Right hindlimb (tissue), 1 donor: ENCODE measurements at regions not wholly inside any gene's neighbourhood (a gene's known extent, or its start where the extent isn't known, plus 50 kb on each side); places are given as distances from the start of the nearest gene placed in this dataset.
"Not testable (repeated sequence)": the region's sequence is repeated elsewhere in the genome, so short reads cannot be mapped to it uniquely, and the experiment has no call there.

Experiments used
- DNase-seq: peaks from one replicate; pipeline ENCODE4 v3.0.0-alpha.2; 2018

- DNase-seq = no peak
These were observed 563.3 kb downstream of the DOK5 start for GRCh38 chr20:55038684-55039083.

- no peak for DNase-seq
These were observed 556.6 kb downstream of the DOK5 start for GRCh38 chr20:55031971-55032370.

DNA sequence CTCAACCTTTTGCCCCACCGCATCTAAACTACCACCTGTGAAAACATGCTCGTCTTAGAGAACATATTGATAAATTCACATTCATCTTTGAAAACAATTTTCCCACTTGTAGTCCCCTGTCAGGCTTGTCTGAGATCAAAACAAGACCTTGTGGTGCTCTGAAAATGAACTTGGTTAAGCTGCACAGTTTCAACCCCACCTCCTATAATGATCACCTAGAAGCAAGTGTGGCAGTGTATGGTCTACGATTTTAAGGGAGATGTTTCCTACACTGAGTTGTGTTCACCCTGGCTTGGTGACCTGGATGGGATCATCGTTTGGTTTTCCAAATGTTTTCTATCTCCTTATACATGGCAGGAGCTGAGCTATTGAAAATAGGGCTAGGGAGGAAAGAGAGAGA lies 539.4 kb downstream of the DOK5 start:
- DNase-seq = no peak

- DNase-seq = no peak
These were observed 535.4 kb downstream of the DOK5 start for GRCh38 chr20:55010761-55011160.

DNA sequence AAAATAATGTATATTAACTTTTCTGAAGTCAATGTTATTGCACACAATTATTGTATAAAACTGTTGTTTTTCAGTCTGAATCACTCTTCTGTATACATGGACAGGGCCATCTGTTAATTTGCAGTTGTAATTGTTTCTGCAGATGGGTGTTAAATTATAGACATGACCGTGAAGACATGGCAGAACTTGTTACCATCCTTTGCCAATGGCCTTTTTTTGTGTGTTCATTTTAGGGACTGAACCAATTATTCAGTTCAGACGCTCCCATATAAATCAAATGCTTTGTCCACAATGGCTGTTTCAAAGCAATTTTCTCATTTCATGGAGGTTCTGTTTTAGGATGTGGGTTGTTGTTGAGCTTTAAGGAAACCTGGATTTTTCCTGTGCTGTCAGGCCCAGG lies 533.7 kb downstream of the DOK5 start:
- no peak for DNase-seq

GRCh38 chr20:55004044-55004443 lies 528.7 kb downstream of the DOK5 start:
- DNase-seq = no peak

- DNase-seq = no peak
These were observed 520.2 kb downstream of the DOK5 start for GRCh38 chr20:54995553-54995952.

- no peak for DNase-seq
These were observed 519.6 kb downstream of the DOK5 start for GRCh38 chr20:54995011-54995410.

GRCh38 chr20:54985091-54985490 lies 509.7 kb downstream of the DOK5 start:
- DNase-seq = no peak

- no peak for DNase-seq
These were observed 508.7 kb downstream of the DOK5 start for GRCh38 chr20:54984104-54984448.

DNA sequence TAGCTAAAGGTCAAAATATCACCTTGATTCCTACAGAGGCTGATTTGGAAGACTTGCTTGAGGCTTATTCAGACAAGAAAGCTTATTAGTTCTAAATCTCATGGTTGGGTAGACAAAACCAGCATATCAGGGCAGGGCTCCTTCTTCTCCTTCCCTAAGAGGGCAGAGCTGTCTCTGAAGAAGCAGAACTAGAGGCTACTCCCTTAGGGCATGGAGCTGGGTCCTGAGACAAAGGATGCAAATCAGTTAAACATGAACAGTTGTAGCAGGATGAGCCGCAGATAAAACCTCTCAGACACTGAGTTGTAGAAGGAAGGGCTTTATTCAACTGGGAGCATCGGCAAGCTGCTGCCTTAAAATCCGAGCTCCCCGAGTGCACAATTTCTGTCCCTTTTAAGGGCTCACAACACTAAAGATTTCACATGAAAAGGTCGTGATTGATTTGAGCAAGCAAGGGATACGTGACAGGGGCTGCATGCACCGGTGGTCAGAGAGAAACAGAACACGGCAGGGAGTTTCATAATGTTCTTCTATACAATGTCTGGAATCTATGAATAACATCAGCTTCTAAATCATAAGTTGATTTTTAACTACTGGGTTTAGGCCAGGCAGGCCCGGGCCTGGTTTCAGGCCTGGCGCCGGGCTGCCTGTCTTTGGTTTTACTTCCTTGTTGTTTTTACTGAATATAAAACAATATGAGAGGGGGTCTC lies 508.2 kb downstream of the DOK5 start:
- not testable (repeated sequence) for DNase-seq

DNA sequence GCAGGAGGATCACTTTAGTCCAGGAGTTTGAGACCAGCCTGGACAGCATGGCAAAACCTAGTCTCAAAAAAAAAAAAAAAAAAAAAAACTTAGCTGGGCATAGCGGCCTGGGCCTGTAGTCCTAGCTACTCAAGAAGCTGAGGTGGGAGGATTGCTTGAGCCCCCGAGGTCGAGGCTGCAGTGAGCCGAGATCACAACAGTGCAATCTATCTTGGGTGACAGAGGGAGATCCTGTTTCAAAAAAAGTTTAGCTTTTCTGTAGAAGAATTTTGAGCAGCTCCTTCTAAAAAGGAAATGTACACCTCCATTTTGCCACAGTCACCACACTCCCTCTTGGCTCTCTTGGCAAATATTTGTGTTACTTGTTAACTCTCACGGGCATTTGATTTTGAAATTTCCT lies 505.8 kb downstream of the DOK5 start:
- no peak for DNase-seq

DNA sequence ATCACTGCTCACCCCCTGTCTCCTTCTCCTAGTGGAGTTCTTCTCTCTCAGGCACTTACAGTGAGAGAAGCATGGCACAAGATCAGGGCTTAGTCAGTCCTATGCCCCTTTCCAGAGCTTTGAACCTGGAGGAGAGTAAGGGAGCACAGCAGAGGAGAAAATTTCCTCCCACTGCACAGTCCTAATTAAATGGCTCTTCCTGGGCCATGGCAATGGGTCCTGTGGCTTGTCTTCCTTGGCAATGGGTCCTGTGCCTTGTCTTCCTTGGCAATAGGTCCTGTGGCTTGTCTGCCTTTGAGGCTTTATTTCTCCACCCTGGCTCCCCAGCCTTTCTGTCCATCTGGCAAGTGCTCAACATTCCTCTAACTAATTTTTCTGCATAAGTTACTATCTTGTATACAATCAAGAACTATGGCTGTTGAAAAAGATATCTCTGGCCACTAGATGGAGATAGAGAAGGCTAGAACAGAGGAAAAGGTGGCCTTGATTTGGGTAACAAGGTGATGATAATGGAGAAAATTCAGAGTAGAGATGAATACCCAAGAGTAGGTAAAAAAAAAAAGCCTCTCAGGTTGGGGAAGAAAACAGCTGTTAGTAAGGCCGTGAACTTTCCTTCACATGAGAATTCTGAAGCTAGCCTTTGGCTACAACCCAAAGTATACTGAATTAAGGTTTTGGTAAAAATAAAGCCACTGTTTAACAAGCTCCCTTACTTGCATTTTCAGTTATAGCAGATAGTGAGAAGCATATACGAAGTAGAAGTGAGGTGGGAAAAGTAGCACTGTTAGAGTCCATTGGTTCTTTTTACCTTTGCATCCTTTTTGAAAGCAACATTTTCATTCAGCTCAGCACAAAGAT lies 504.9 kb downstream of the DOK5 start:
- no peak for DNase-seq

DNA sequence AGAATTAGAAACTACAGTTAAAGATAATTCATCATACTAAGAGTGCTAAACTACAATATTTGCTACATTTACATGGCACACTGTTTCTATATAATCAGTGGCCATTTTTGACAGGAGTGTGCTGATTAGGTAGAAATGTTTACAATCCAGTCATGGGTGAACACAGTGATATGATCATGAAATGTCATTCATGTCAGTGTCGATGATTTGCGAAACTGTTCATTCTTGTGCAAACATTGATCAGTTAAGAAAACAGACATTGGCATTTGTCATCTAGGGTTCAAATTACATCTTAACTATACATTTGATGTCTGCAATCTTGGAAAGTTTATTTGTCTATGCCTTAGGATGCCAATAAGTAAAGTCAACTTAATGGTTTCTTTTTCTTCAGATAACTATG lies 474.9 kb downstream of the DOK5 start:
- DNase-seq = no peak

DNA sequence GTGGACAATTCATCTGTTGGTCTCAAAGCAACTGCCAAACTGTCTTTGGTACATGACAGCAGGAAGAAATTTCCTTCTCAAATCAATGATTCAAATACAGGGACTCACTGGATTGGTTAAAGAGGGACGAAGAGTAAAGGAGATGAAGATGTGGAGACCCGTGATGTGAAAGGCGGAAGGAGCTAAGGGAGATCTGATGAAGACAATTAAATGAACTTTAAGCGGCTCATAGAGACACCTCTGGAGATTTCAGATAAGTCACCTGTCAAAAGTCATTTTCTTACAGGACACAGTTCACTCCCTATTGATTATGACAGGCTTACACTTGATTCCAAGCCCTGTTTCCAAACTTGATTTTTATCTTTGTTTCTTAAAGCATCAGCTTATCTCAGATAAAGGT lies 466.3 kb downstream of the DOK5 start:
- no peak for DNase-seq

- no peak for DNase-seq
These were observed 465.1 kb downstream of the DOK5 start for GRCh38 chr20:54940522-54940921.

- DNase-seq = no peak
These were observed 463.3 kb downstream of the DOK5 start for GRCh38 chr20:54938707-54939106.

DNA sequence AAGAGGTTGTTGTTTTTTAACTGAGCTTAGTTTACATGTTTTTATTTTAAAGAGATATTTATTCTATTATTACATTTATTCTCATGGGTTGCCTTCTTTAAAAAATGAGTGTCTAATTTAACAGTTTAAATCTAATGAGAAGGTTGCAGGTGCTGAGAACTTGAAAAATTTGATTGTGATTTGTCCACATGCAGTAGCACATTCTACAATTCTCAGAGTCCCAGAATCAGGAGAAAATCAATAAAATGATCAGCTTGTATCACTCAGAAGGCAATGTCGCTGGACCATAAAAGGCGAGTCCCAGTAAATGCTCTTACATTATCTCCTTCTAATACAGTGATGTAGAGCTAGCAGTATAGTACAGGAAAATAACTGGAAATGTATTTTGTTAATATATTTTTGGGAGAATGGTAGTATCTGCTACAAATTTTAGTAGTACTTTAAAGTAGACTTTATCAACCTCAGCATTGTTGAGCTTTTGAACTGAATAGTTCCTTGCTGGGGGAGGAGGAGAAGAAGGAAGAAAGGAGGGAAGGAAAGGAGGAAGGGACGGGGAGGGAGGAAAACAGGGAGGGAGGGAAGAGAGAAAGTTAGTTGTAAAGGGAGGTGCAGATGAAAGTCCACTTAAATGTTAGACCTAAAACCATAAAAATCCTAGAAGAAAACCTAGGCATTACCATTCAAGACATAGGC lies 458.0 kb downstream of the DOK5 start:
- DNase-seq = no peak

- no peak for DNase-seq
These were observed 453.8 kb downstream of the DOK5 start for GRCh38 chr20:54929191-54929590.

GRCh38 chr20:54928564-54928963 lies 453.2 kb downstream of the DOK5 start:
- DNase-seq = no peak

DNA sequence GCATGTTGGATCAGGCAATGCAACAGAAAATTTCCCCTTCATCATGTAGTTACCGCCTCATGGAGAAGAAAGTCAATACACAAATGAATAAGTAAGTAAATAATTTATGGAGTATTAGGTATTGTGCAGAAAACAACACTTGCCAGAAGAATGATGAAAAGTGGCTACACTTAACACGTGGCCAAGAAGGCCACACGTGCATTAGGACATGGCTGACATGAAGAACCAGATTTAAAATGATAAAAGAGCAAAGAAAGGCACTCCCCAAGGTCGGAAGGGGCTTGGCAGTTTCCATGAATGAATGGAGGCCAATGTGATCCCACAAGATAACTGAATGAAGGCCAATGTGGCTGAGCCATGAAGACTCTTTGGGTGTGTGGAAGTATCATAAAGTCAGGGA lies 447.2 kb downstream of the DOK5 start:
- DNase-seq = no peak

GRCh38 chr20:54922096-54922495 lies 446.7 kb downstream of the DOK5 start:
- DNase-seq = no peak

- DNase-seq = no peak
These were observed 445.1 kb downstream of the DOK5 start for GRCh38 chr20:54920491-54920890.

GRCh38 chr20:54918993-54919392 lies 443.6 kb downstream of the DOK5 start:
- DNase-seq = not testable (repeated sequence)
